ENCODE measurements at regions not wholly inside any gene's neighbourhood (a gene's known extent, or its start where the extent isn't known, plus 50 kb on each side); places are given as distances from the start of the nearest gene placed in this dataset.

- no peak for TF ChIP-seq GATA2 (IDR thresholded peaks at IDR 0.05; ENCODE audit: low read depth, low read length)
- TF ChIP-seq GATA3 (IDR thresholded peaks at IDR 0.05; ENCODE audit: low read depth, low read length) = no peak
Measured at GRCh38 chr7:96861-97260, 95.5 kb upstream of the FAM20C start.
